OCI-LY1 (cell line): ENCODE measurements at regions not wholly inside any gene's neighbourhood (a gene's known extent, or its start where the extent isn't known, plus 50 kb on each side); places are given as distances from the start of the nearest gene placed in this dataset.

Experiments
- CTCF ChIP-seq: fragments of 200-600 bp; sonication (generic), shearing (Covaris generic); IDR thresholded peaks from 2 replicates; pipeline ENCODE4 v1.5.1; 2017; ENCODE audit warnings: mild to moderate bottlenecking, antibody characterized with exemption, low read length, moderate library complexity, mixed read lengths
- EZH2 ChIP-seq: fragments of 200-600 bp; sonication (generic), shearing (Covaris generic); IDR thresholded peaks from 2 replicates; pipeline ENCODE4 v1.8.0; 2017; ENCODE audit warnings: borderline replicate concordance, mixed run types, mild to moderate bottlenecking, antibody characterized with exemption, low read length, moderate library complexity, mixed read lengths

GRCh38 chr18:52130624-52131301, 209.2 kb upstream of the DCC start:
- TF ChIP-seq CTCF (no peak), EZH2 (no peak)
